Uterus (tissue), 2 donors: ENCODE measurements at regions not wholly inside any gene's neighbourhood (a gene's known extent, or its start where the extent isn't known, plus 50 kb on each side); places are given as distances from the start of the nearest gene placed in this dataset.

ENCODE experiments used
- CTCF ChIP-seq, 4 experiments: fragments of 200-600 bp in 2 of 4; fragments of 450-650 bp in 2 of 4; sonication (generic) in 2 of 4; IDR thresholded peaks; one replicate each; pipeline ENCODE4 v1.5.1; 2016 to 2019; ENCODE audit warnings: antibody characterized with exemption in 4 of 4, mild to moderate bottlenecking in 2 of 4, moderate library complexity in 1 of 4
- POLR2A ChIP-seq, 2 donors: fragments of 450-650 bp; IDR thresholded peaks; one replicate each; pipeline ENCODE4 v1.6.1; 2016; ENCODE audit warnings: antibody characterized with exemption in 2 of 2, mild to moderate bottlenecking in 1 of 2, moderate library complexity in 1 of 2

GRCh38 chr11:97963528-97964331 is 1057.0 kb upstream of the CNTN5 start:
- no peak for TF ChIP-seq CTCF (IDR thresholded peaks at IDR 0.05)
- TF ChIP-seq POLR2A (IDR thresholded peaks at IDR 0.05) = no peak
